ENCODE measurements at regions not wholly inside any gene's neighbourhood (a gene's known extent, or its start where the extent isn't known, plus 50 kb on each side); places are given as distances from the start of the nearest gene placed in this dataset.

GRCh38 chr3:74268753-74269152, 345.7 kb downstream of the CNTN3 start:
- no peak for TF ChIP-seq CTCF (IDR thresholded peaks at IDR 0.05; ENCODE audit: low read depth, low read length)
- DNase-seq (ENCODE audit: extremely low read depth, low read depth) = no peak

- TF ChIP-seq CTCF (IDR thresholded peaks at IDR 0.05; ENCODE audit: low read depth, low read length) = peak; percentile 70
- no peak for DNase-seq (ENCODE audit: extremely low read depth, low read depth)
Measured at GRCh38 chr3:74267588-74268184, 346.8 kb downstream of the CNTN3 start.

- TF ChIP-seq CTCF (IDR thresholded peaks at IDR 0.05; ENCODE audit: low read depth, low read length) = no peak
Measured at GRCh38 chr3:74267131-74267530, 347.3 kb downstream of the CNTN3 start.

GRCh38 chr3:74265069-74265468, 349.4 kb downstream of the CNTN3 start:
- TF ChIP-seq CTCF (IDR thresholded peaks at IDR 0.05; ENCODE audit: low read depth, low read length) = no peak
- DNase-seq (ENCODE audit: extremely low read depth, low read depth) = no peak

More at GRCh38 chr3:74267131-74267530, 347.3 kb downstream of the CNTN3 start:
- no peak for DNase-seq (ENCODE audit: extremely low read depth, low read depth)

- no peak for TF ChIP-seq CTCF (IDR thresholded peaks at IDR 0.05; ENCODE audit: low read depth, low read length)
- no peak for DNase-seq (ENCODE audit: extremely low read depth, low read depth)
Measured at GRCh38 chr3:74263031-74263430, 351.4 kb downstream of the CNTN3 start.

- TF ChIP-seq CTCF (IDR thresholded peaks at IDR 0.05; ENCODE audit: low read depth, low read length) = no peak
Measured at GRCh38 chr3:74233091-74233490, 381.4 kb downstream of the CNTN3 start.

GRCh38 chr3:74217467-74217866, 397.0 kb downstream of the CNTN3 start:
- TF ChIP-seq CTCF (IDR thresholded peaks at IDR 0.05; ENCODE audit: low read depth, low read length) = no peak
- DNase-seq (ENCODE audit: extremely low read depth, low read depth) = no peak

More at GRCh38 chr3:74233091-74233490, 381.4 kb downstream of the CNTN3 start:
- no peak for DNase-seq (ENCODE audit: extremely low read depth, low read depth)
